Mammary epithelial cell (primary cell): ENCODE measurements at regions not wholly inside any gene's neighbourhood (a gene's known extent, or its start where the extent isn't known, plus 50 kb on each side); places are given as distances from the start of the nearest gene placed in this dataset.

ENCODE experiments used
- CTCF ChIP-seq, 2 donors: IDR thresholded peaks in 1 of 2; conservative IDR thresholded peaks in 1 of 2; 2 replicates each; pipeline ENCODE4 v1.5.1; 2011 to 2012; ENCODE audit warnings: inconsistent platforms in 2 of 2, low read length in 2 of 2, mild to moderate bottlenecking in 2 of 2, control low read depth in 1 of 2, low read depth in 1 of 2; ENCODE audit not compliant: insufficient read depth in 1 of 2; ENCODE audit errors: extremely low read depth in 1 of 2
- EZH2 ChIP-seq: IDR thresholded peaks from 2 replicates; pipeline ENCODE4 v1.6.1; 2012; ENCODE audit warnings: low read length, inconsistent platforms, borderline replicate concordance

- TF ChIP-seq CTCF (conservative IDR thresholded peaks at IDR 0.05 in 1 of 2, IDR thresholded peaks at IDR 0.05 in 1 of 2; ENCODE audit: extremely low read depth in 1 of 2, insufficient read depth in 1 of 2, low read depth in 1 of 2, low read length in 2 of 2) = no peak
- TF ChIP-seq EZH2 = no peak
These were observed 51.7 kb upstream of the LDLRAD3 start for GRCh38 chr11:35892166-35892565.
